Prostate gland (tissue), 2 donors: ENCODE measurements at regions not wholly inside any gene's neighbourhood (a gene's known extent, or its start where the extent isn't known, plus 50 kb on each side); places are given as distances from the start of the nearest gene placed in this dataset.

ENCODE experiments used
- CTCF ChIP-seq, 4 experiments: fragments of 200-600 bp in 2 of 4; fragments of 450-650 bp in 2 of 4; sonication (generic) in 2 of 4; IDR thresholded peaks; 1 replicate in 3 of 4; 2 replicates in 1 of 4; pipeline ENCODE4 v1.5.1; 2016 to 2019; ENCODE audit warnings: antibody characterized with exemption in 4 of 4, mild to moderate bottlenecking in 2 of 4, moderate library complexity in 2 of 4
- POLR2A ChIP-seq: fragments of 450-650 bp; IDR thresholded peaks from one replicate; pipeline ENCODE4 v1.6.1; 2016; ENCODE audit warnings: antibody characterized with exemption, mild to moderate bottlenecking

GRCh38 chr13:34466301-34466700, 475.8 kb upstream of the NBEA start:
- no peak for TF ChIP-seq POLR2A
- no peak for TF ChIP-seq CTCF (IDR thresholded peaks at IDR 0.05)
